Esophagus muscularis mucosa (tissue), 4 donors: ENCODE measurements at regions not wholly inside any gene's neighbourhood (a gene's known extent, or its start where the extent isn't known, plus 50 kb on each side); places are given as distances from the start of the nearest gene placed in this dataset.

Source experiments
- DNase-seq: peaks from one replicate; pipeline ENCODE4 v3.0.0-alpha.2; 2017; ENCODE audit errors: extremely low spot score
- H3K27ac ChIP-seq, 4 donors: fragments of 200-600 bp; sonication (generic); replicated peaks in 1 of 4; 1 replicate in 3 of 4; 2 replicates in 1 of 4; pipeline ENCODE4 v1.5.1; 2016 to 2019; ENCODE audit warnings: mild to moderate bottlenecking in 1 of 4
- H3K27me3 ChIP-seq, 4 donors: fragments of 200-600 bp; sonication (generic); one replicate each; pipeline versions ENCODE4 v1.5.1 to v1.6.0; 2016 to 2019
- H3K36me3 ChIP-seq, 4 donors: fragments of 200-600 bp; sonication (generic); one replicate each; pipeline ENCODE4 v1.5.1; 2016 to 2019
- H3K4me1 ChIP-seq, 4 donors: fragments of 200-600 bp; sonication (generic); one replicate each; pipeline ENCODE4 v1.5.1; 2016 to 2019
- H3K4me3 ChIP-seq, 4 donors: fragments of 200-600 bp; sonication (generic); 1 replicate in 2 of 4; 2 replicates in 2 of 4; pipeline ENCODE4 v1.5.1; 2016 to 2019; ENCODE audit warnings: mild to moderate bottlenecking in 4 of 4, moderate library complexity in 1 of 4
- H3K9me3 ChIP-seq, 4 donors: fragments of 200-600 bp; sonication (generic); 1 replicate in 3 of 4; 2 replicates in 1 of 4; pipeline ENCODE4 v1.5.1; 2016 to 2019
- EP300 ChIP-seq: sonication (generic); formaldehyde crosslinking; IDR thresholded peaks from one replicate; pipeline ENCODE4 v1.6.1; 2017; ENCODE audit warnings: antibody characterized with exemption
- POLR2A ChIP-seq: fragments of 450-650 bp; IDR thresholded peaks from one replicate; pipeline ENCODE4 v1.6.1; 2017; ENCODE audit warnings: antibody characterized with exemption, moderate library complexity, mild to moderate bottlenecking, low read depth
- POLR2AphosphoS5 ChIP-seq, 2 donors: sonication (generic); formaldehyde crosslinking; IDR thresholded peaks; one replicate each; pipeline ENCODE4 v1.6.1; 2017; ENCODE audit warnings: antibody characterized with exemption in 2 of 2
- WGBS: methylation state at CpG from one replicate; pipeline ENCODE4 v1.1.5; 2018; 5-methylcytosine and 5-hydroxymethylcytosine counted together
- intact Hi-C: fragments of 100-400 bp; cut with DNase I; formaldehyde crosslinking; loops from one replicate; pipeline ENCODE4 v1.15.1; 2023
- TF ChIP-seq, protein P1 (sequence below), 3 experiments: fragments of 200-600 bp in 2 of 3; fragments of 450-650 bp in 1 of 3; sonication (generic) in 2 of 3; IDR thresholded peaks; one replicate each; pipeline ENCODE4 v1.5.1; 2017 to 2019; ENCODE audit warnings: antibody characterized with exemption in 3 of 3, mild to moderate bottlenecking in 2 of 3, moderate library complexity in 1 of 3

DNA sequence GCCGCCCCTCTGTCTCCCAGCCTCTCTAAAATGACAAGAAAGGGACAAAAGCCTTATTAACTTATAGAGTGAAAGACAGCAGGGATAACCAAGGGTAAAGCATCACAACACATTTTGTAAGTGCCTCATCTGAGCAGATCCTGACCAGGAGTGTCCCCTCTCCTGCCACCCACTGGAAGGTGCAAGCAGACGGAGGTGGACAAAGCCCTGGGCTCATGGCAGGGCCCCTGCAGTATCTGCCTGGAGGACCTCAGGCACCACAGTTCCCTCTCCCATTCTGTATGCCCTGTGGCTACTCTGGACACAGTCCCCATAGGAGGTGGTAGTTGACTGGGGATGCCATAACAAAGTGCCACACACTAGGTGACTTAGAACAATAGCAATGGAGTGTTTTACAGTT, 319.8 kb downstream of the GADD45G start:
- Histone ChIP-seq H3K27me3 (no peaks in the 10 kb centered on the region), H3K9me3 (no peaks in the 10 kb centered on the region), H3K36me3 (no peaks in the 10 kb centered on the region), H3K4me1 (peaks cover 19 to 26% (median 25%) of the 10 kb centered on the region in 4 donors), H3K4me3 (no peak overlapping the region), H3K27ac (no peak overlapping the region)
- TF ChIP-seq, protein P1, sequence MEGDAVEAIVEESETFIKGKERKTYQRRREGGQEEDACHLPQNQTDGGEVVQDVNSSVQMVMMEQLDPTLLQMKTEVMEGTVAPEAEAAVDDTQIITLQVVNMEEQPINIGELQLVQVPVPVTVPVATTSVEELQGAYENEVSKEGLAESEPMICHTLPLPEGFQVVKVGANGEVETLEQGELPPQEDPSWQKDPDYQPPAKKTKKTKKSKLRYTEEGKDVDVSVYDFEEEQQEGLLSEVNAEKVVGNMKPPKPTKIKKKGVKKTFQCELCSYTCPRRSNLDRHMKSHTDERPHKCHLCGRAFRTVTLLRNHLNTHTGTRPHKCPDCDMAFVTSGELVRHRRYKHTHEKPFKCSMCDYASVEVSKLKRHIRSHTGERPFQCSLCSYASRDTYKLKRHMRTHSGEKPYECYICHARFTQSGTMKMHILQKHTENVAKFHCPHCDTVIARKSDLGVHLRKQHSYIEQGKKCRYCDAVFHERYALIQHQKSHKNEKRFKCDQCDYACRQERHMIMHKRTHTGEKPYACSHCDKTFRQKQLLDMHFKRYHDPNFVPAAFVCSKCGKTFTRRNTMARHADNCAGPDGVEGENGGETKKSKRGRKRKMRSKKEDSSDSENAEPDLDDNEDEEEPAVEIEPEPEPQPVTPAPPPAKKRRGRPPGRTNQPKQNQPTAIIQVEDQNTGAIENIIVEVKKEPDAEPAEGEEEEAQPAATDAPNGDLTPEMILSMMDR (IDR thresholded peaks at IDR 0.05), result no peak
- TF ChIP-seq POLR2A, result no peak
- no peak for TF ChIP-seq EP300
- TF ChIP-seq POLR2AphosphoS5 (IDR thresholded peaks at IDR 0.05), result no peak
- no peak for DNase-seq
- intact Hi-C loops, result no loop called here
- 91% methylated on average over 2 of the region's 2 CpGs for WGBS

DNA sequence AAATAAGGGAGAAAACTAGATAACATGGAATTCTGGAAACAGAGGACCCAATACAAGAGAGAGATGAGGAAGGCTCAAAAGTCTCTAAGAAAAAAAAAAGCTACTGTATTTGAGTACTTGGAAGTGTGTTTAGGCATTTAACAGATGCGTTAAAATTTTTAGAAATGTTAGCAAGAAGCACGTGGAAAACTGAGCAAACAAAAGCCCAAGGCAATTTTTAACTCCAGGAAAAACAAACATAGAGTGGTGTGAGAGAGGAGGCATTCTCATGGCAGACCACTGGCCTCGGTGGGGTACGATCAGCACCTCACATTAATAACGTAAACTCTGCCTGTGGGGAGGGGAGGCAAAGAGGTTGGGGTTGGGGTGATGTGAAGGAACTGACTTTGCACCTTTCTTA, 321.4 kb downstream of the GADD45G start:
- Histone ChIP-seq H3K27ac (peak overlapping the region in 3 of 4 donors; percentile 41 to 64 (median 57)), H3K36me3 (no peaks in the 10 kb centered on the region), H3K4me3 (no peak overlapping the region), H3K9me3 (no peaks in the 10 kb centered on the region), H3K27me3 (no peaks in the 10 kb centered on the region), H3K4me1 (peaks cover 26 to 37% (median 35%) of the 10 kb centered on the region in 4 donors)
- TF ChIP-seq POLR2AphosphoS5 (IDR thresholded peaks at IDR 0.05) (no peak), POLR2A (no peak), EP300 (no peak)
- TF ChIP-seq, protein P1 (IDR thresholded peaks at IDR 0.05), result no peak
- WGBS, result 48% methylated on average over 5 of the region's 5 CpGs
- no peak for DNase-seq
- intact Hi-C loops, result no loop called here

DNA sequence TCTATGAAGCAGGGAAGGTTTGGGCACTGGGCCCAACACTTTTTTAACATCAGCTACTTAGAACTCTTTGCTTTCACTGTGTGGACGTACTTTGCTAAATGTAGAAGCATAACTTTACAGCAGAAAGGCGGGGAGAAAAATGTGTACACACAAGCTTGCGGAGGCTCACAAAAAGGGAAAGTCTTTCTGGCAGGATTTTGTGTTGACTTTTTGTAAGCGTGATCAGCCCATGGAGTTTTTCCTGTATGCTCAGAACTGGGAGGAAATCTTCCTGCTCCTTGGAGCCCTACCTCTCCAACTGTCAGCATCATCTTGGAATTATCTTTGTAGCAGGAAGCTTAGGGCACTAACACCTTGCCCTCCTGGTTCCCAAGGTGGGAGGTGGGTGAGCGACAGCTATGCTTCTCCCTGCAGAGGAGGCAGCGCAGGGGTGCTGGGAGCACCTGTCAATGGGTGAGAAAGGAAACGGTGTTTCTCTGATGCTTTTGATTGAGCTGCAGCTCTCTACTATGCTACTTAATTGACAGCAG, 321.9 kb downstream of the GADD45G start:
- DNase-seq, result no peak
- H3K9me3 ChIP-seq, result no peaks in the 10 kb centered on the region
- H3K27me3 ChIP-seq, result no peaks in the 10 kb centered on the region
- H3K4me1 ChIP-seq, result peaks cover 26 to 37% (median 35%) of the 10 kb centered on the region in 4 donors
- H3K36me3 ChIP-seq, result no peaks in the 10 kb centered on the region
- peak overlapping the region in 3 of 4 donors; percentile 41 to 64 (median 57) for H3K27ac ChIP-seq
- TF ChIP-seq, protein P1 (IDR thresholded peaks at IDR 0.05), result no peak
- TF ChIP-seq POLR2A (no peak), POLR2AphosphoS5 (IDR thresholded peaks at IDR 0.05) (no peak), EP300 (no peak)
- WGBS, result 52% methylated on average over 7 of the region's 7 CpGs
- H3K4me3 ChIP-seq, result no peak overlapping the region
- intact Hi-C loops, result no loop called here

DNA sequence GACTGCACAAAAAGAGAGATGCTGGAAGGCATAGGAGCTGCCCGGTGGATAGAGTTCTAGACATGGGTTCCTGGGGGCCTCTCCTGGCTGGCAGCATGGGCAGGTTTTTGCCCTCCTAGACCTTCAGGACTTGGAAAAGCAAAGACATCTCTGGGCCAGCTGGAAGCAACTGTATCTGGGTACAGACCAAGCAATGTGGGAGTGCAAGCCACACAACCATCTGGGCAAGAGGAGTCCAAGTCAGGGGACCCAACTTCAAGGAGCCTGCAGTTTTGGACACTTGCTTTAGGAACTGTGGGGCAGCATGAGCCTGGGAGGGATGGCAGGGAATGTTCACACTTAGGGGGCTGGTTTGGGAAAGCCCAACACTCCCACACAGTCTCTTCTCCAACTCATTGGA, 323.3 kb downstream of the GADD45G start:
- intact Hi-C loops, result no loop called here
- Histone ChIP-seq H3K27me3 (no peaks in the 10 kb centered on the region), H3K4me1 (peaks cover 26 to 39% (median 35%) of the 10 kb centered on the region in 4 donors), H3K4me3 (no peak overlapping the region), H3K9me3 (no peaks in the 10 kb centered on the region), H3K36me3 (no peaks in the 10 kb centered on the region), H3K27ac (no peak overlapping the region)
- no peak for DNase-seq
- TF ChIP-seq EP300 (no peak), POLR2A (no peak), POLR2AphosphoS5 (IDR thresholded peaks at IDR 0.05) (no peak)
- TF ChIP-seq, protein P1 (IDR thresholded peaks at IDR 0.05), result no peak
- WGBS, result 90% methylated on average over 1 of the region's 1 CpG
